HG02610 (cell line): ENCODE measurements at regions not wholly inside any gene's neighbourhood (a gene's known extent, or its start where the extent isn't known, plus 50 kb on each side); places are given as distances from the start of the nearest gene placed in this dataset.
"Not testable (repeated sequence)": the region's sequence is repeated elsewhere in the genome, so short reads cannot be mapped to it uniquely, and the experiment has no call there.

ENCODE experiments used
- ATAC-seq: cut with Tn5 transposase; IDR thresholded peaks from one replicate; pipeline ENCODE4 v1.9.1; 2021; ENCODE audit warnings: mild to moderate bottlenecking, moderate library complexity; ENCODE audit not compliant: unreplicated experiment

GRCh38 chr2:110394769-110395168 lies 77.8 kb downstream of the LIMS4 start:
- ATAC-seq: peak; percentile 64

DNA sequence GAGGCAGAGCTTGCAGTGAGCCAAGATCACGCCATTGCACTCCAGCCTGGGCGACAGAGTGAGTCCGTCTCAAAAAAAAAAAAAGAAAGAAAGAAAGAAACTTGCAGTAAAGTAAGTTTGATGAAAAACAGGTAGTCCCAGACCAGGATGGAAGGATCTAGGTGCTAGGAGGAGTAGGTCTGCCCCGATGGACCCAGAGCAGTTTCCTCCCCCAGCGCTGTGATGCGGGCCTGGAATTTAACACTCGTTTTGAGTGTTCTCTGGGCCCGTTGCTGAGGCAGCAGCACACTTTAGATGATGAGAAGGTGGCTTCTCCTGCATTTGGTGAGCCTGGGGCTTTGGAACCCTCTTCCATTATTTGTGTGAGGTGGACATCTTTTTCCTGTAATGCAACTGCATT lies 80.2 kb downstream of the LIMS4 start:
- not testable (repeated sequence) for ATAC-seq

DNA sequence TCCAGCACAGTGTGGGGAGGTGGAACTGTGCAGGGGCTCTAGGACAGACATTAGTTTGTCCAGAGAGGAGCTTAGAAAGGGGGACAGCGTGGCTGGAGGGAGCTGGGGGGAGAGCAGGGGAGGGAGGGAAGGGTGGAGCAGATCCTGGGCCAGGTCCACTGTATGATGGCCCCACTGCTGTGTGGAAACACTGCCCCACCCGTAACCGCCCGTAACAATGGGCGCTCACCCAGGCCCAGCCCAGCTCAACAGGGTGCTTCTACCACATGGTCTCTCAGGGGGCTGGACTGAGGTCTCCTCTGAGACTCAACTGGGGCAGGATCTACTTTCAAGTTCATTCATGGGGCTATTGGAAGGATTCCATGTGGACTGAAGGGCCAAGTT lies 81.6 kb downstream of the LIMS4 start:
- ATAC-seq: not testable (repeated sequence)

GRCh38 chr2:110390351-110391034 lies 82.1 kb downstream of the LIMS4 start:
- ATAC-seq: not testable (repeated sequence)

- not testable (repeated sequence) for ATAC-seq
Measured at GRCh38 chr2:110387044-110387443, 85.6 kb downstream of the LIMS4 start.

- ATAC-seq: not testable (repeated sequence)
Measured at GRCh38 chr2:110386546-110386945, 86.1 kb downstream of the LIMS4 start.

DNA sequence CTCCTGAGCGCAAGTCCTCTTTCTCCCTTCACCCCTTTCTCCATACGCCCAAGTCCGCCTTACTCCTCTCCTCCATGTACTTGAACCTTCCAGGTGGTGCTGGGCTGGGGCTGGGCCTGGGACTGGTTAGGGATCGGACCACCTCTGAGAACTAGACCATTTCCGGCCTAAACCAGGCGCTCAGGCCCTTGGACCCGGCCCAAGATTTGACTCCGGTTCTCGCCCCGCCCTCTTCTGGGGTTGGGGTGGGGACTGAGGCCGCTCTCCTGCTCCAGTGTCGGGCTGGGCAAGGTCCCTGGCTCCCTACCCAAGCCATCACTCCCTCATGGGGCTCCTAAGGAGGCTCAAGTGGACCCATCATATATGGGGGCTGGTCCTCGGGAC lies 87.9 kb downstream of the LIMS4 start:
- ATAC-seq: not testable (repeated sequence)

DNA sequence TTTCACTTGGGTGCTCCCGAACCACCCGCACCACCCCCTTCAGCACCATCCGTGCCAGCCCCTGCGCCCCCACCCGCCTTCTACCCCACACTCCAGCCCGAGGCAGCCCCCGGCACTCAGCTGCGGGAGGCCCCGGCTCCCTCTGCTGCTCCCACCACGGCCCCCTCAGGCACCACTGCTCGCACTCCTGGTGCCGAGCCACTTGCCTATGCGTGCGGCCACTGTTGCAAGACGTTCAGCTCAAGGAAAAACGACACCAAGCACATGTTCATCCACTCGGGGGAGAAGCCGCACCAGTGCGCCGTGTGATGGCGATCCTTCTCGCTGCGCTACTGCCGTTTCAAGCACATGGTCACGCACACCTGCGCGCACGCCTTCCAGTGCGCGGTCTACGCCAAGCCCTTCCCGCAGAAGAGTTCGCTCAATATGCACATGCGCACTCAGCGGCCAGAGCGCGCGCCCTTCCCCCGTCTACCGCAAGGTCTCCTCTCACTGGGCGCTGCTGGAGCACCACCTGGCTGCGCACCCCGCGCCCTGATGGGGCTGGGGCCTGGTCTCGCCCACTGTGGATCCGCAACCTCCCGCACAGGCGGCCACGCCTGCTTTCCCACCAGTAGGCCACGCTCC lies 88.4 kb downstream of the LIMS4 start:
- not testable (repeated sequence) for ATAC-seq

DNA sequence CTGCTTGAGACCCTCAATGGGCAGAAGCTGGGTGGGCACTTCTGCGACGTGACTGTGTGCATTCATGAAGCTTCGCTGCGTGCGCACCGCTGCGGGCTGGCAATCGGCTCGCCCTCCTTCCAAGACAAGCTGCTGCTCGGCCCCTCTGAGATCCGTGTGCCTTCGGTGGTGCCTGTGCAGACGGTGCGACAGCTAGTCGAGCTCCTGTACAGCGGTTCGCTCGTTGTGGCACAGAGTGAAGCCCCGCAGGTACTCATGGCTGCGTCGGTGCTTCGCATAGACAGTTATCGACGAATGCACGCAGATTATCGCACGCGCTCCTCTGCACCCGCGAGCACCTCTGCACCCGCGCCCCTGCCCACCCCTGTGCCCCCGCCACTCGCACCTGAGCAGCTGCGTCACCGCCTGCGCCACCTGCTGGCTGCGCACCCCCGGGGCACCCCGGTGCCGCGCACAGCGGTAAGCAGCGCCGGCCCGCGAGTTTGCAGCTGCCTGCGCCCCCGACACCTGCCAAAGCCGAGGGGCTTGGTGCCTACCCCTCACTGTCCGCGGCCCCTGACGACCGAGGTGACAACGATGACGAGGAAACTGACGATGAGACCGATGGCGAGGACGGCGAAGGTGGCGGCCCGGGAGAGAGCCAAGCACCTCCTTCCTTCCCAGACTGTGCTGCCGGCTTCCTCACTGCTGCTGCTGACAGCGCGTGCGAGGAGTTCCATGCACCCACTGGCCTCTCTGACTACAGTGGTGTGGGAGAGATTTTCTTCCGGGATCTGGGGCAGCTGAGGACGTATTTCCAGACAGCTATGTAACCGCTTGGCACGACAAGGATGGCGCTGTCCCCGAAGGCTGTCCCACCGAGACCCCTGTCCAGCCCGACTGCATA lies 89.2 kb downstream of the LIMS4 start:
- ATAC-seq: not testable (repeated sequence)

- not testable (repeated sequence) for ATAC-seq
Measured at GRCh38 chr2:110373519-110373918, 99.1 kb downstream of the LIMS4 start.

GRCh38 chr2:110371633-110372032 lies 101.0 kb downstream of the LIMS4 start:
- not testable (repeated sequence) for ATAC-seq

GRCh38 chr2:110357616-110358015 lies 115.0 kb downstream of the LIMS4 start:
- not testable (repeated sequence) for ATAC-seq

- not testable (repeated sequence) for ATAC-seq
Measured at GRCh38 chr2:110354294-110355018, 118.2 kb downstream of the LIMS4 start.

GRCh38 chr2:110350718-110351117 lies 121.9 kb downstream of the LIMS4 start:
- ATAC-seq: not testable (repeated sequence)

- not testable (repeated sequence) for ATAC-seq
Measured at GRCh38 chr2:110348902-110349301, 123.7 kb downstream of the LIMS4 start.

DNA sequence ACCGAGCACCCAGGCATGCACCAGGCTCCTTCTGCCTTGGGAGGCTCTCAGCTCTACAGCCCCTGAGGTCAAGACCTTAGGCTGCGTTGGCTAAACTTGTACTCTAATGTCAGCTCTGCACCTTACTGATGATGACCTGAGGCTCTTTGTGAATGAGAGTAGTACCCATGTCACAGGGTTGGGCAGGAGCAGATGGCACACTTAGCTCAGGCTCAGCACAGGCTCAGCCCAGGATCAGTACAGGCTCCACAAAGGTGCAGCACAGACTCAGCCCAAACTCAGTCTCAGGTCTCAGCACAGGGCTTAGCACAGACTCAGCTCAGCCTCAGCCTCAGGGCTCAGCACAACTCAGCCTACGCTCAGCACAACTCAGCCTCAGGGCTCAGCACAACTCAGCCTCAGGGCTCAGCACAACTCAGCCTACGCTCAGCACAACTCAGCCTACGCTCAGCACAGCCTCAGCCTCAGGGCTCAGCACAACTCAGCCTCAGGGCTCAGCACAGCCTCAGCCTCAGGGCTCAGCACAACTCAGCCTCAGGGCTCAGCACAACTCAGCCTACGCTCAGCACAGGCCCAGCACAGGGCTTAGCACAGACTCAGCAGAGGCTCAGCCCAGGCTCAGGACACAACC lies 128.1 kb downstream of the LIMS4 start:
- not testable (repeated sequence) for ATAC-seq

- not testable (repeated sequence) for ATAC-seq
Measured at GRCh38 chr2:110342077-110342476, 129.7 kb upstream of the MTLN start.

- ATAC-seq: not testable (repeated sequence)
Measured at GRCh38 chr2:110339126-110339525, 126.8 kb upstream of the MTLN start.

- not testable (repeated sequence) for ATAC-seq
Measured at GRCh38 chr2:110338277-110339003, 126.1 kb upstream of the MTLN start.

GRCh38 chr2:110336071-110336470 lies 123.7 kb upstream of the MTLN start:
- not testable (repeated sequence) for ATAC-seq
